Upper lobe of left lung (tissue), 4 donors: ENCODE measurements at regions not wholly inside any gene's neighbourhood (a gene's known extent, or its start where the extent isn't known, plus 50 kb on each side); places are given as distances from the start of the nearest gene placed in this dataset.

Experiments
- EP300 ChIP-seq, 4 donors: sonication (generic); formaldehyde crosslinking; IDR thresholded peaks; one replicate each; pipeline ENCODE4 v1.5.1; 2017; ENCODE audit warnings: antibody characterized with exemption in 4 of 4, control low read depth in 2 of 4
- POLR2A ChIP-seq, 4 donors: fragments of 450-650 bp; IDR thresholded peaks; one replicate each; pipeline ENCODE4 v1.5.1; 2016 to 2017; ENCODE audit warnings: antibody characterized with exemption in 4 of 4, mild to moderate bottlenecking in 2 of 4
- POLR2AphosphoS5 ChIP-seq, 2 donors: sonication (generic); formaldehyde crosslinking; IDR thresholded peaks; one replicate each; pipeline ENCODE4 v1.5.1; 2017; ENCODE audit warnings: antibody characterized with exemption in 2 of 2
- TF ChIP-seq, protein P1 (sequence below), 6 experiments: fragments of 450-650 bp in 4 of 6; fragments of 200-600 bp in 2 of 6; sonication (generic) in 2 of 6; IDR thresholded peaks; one replicate each; pipeline ENCODE4 v1.5.1; 2016 to 2019; ENCODE audit warnings: antibody characterized with exemption in 6 of 6

DNA sequence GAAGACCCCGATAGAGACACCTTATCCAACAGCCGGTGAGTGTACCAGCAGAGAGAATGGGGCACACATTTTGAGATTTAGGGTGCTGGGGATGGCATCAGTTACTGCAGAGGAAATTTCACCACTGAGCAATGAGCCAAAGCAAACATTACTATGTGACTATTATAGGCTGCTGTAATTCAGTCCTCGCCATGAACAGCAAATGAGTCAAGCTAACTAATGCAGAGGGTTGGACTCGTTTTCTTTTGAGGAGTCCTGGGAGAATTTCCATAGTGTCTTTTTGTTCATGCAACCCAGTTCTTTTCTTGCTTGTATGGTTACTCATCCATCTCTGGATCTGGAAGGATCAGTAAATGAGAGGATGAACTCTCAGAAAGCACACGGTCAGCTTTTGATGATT is 323.8 kb downstream of the PSAT1 start:
- TF ChIP-seq, protein P1, sequence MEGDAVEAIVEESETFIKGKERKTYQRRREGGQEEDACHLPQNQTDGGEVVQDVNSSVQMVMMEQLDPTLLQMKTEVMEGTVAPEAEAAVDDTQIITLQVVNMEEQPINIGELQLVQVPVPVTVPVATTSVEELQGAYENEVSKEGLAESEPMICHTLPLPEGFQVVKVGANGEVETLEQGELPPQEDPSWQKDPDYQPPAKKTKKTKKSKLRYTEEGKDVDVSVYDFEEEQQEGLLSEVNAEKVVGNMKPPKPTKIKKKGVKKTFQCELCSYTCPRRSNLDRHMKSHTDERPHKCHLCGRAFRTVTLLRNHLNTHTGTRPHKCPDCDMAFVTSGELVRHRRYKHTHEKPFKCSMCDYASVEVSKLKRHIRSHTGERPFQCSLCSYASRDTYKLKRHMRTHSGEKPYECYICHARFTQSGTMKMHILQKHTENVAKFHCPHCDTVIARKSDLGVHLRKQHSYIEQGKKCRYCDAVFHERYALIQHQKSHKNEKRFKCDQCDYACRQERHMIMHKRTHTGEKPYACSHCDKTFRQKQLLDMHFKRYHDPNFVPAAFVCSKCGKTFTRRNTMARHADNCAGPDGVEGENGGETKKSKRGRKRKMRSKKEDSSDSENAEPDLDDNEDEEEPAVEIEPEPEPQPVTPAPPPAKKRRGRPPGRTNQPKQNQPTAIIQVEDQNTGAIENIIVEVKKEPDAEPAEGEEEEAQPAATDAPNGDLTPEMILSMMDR (IDR thresholded peaks at IDR 0.05): no peak
- TF ChIP-seq POLR2A (IDR thresholded peaks at IDR 0.05) (no peak), POLR2AphosphoS5 (IDR thresholded peaks at IDR 0.05) (no peak), EP300 (IDR thresholded peaks at IDR 0.05) (no peak)
